Activated naive CD4-positive, alpha-beta T cell treated with anti-CD3 and anti-CD28 coated beads for 36 hours (primary cell): ENCODE measurements at regions not wholly inside any gene's neighbourhood (a gene's known extent, or its start where the extent isn't known, plus 50 kb on each side); places are given as distances from the start of the nearest gene placed in this dataset.
A peak's percentile ranks its signal among the peaks of the same experiment; 100 is the strongest.

Source experiments
- CTCF ChIA-PET: fragments of 350-600 bp; sonication (Branson Sonifier 250); formaldehyde crosslinking; loops from one replicate; lab custom pipeline; 2021; ENCODE audit warnings: antibody characterized with exemption; lab: Charles Lee
- DNase-seq: peaks from one replicate; pipeline ENCODE4 v3.0.0-alpha.2; 2020
- H3K27ac Mint-ChIP-seq: one replicate; pipeline ENCODE4 v1.8.0; 2021; ENCODE audit warnings: mild to moderate bottlenecking, mixed read lengths
- H3K27me3 Mint-ChIP-seq: one replicate; pipeline ENCODE4 v1.8.0; 2021; ENCODE audit warnings: low read depth, mixed read lengths
- H3K36me3 Mint-ChIP-seq: one replicate; pipeline ENCODE4 v1.8.0; 2021; ENCODE audit warnings: low read depth, mixed read lengths
- H3K4me1 Mint-ChIP-seq: one replicate; pipeline ENCODE4 v1.8.0; 2021; ENCODE audit warnings: low read depth, mixed read lengths
- H3K4me3 Mint-ChIP-seq: one replicate; pipeline ENCODE4 v1.8.0; 2021; ENCODE audit warnings: mild to moderate bottlenecking, moderate library complexity, mixed read lengths
- H3K9me3 Mint-ChIP-seq: one replicate; pipeline ENCODE4 v1.8.0; 2021; ENCODE audit warnings: mixed read lengths
- intact Hi-C: fragments of 100-400 bp; cut with micrococcal nuclease; formaldehyde crosslinking; loops from one replicate; pipeline ENCODE4 v1.15.1; 2023

GRCh38 chr2:67641312-67642045 is 244.3 kb downstream of the ETAA1 start:
- DNase-seq, result no peak
- no peak overlapping the region for H3K27ac Mint-ChIP-seq
- peaks cover 4% of the 10 kb centered on the region for H3K9me3 Mint-ChIP-seq
- H3K27me3 Mint-ChIP-seq, result no peaks in the 10 kb centered on the region
- no peaks in the 10 kb centered on the region for H3K36me3 Mint-ChIP-seq
- no peaks in the 10 kb centered on the region for H3K4me1 Mint-ChIP-seq
- CTCF ChIA-PET, result no interaction called here
- intact Hi-C loops, result no loop called here
- H3K4me3 Mint-ChIP-seq, result no peak overlapping the region

GRCh38 chr2:67642046-67642382 is 244.9 kb downstream of the ETAA1 start:
- Mint-ChIP-seq H3K9me3 (peaks cover 9% of the 10 kb centered on the region), H3K27me3 (no peaks in the 10 kb centered on the region), H3K36me3 (no peaks in the 10 kb centered on the region), H3K27ac (no peak overlapping the region), H3K4me1 (no peaks in the 10 kb centered on the region), H3K4me3 (no peak overlapping the region)
- no peak for DNase-seq
- intact Hi-C loops, result no loop called here
- CTCF ChIA-PET, result no interaction called here

DNA sequence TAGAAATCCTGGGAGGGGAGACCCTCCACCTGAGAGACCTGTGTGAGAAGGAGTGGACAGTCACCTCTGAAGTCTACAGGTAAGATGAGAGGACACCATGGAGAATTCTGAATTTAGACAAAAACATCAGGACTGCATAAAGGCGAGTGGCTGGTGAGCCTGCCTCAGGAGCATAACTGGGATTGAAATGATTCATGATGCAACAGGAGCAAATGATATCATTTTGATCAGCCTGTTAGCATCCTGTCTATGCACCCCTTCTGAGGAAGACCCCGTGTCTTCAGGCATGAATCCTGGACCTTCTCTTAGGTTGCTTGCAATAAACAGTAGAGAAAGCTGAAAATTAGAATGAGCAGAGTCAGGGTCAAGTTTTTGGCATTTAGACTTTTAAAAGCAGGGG is 245.8 kb downstream of the ETAA1 start:
- Mint-ChIP-seq H3K36me3 (no peaks in the 10 kb centered on the region), H3K27ac (no peak overlapping the region), H3K4me3 (no peak overlapping the region), H3K4me1 (no peaks in the 10 kb centered on the region), H3K27me3 (no peaks in the 10 kb centered on the region), H3K9me3 (peaks cover 9% of the 10 kb centered on the region)
- DNase-seq, result no peak
- intact Hi-C loops, result no loop called here
- CTCF ChIA-PET, result no interaction called here

DNA sequence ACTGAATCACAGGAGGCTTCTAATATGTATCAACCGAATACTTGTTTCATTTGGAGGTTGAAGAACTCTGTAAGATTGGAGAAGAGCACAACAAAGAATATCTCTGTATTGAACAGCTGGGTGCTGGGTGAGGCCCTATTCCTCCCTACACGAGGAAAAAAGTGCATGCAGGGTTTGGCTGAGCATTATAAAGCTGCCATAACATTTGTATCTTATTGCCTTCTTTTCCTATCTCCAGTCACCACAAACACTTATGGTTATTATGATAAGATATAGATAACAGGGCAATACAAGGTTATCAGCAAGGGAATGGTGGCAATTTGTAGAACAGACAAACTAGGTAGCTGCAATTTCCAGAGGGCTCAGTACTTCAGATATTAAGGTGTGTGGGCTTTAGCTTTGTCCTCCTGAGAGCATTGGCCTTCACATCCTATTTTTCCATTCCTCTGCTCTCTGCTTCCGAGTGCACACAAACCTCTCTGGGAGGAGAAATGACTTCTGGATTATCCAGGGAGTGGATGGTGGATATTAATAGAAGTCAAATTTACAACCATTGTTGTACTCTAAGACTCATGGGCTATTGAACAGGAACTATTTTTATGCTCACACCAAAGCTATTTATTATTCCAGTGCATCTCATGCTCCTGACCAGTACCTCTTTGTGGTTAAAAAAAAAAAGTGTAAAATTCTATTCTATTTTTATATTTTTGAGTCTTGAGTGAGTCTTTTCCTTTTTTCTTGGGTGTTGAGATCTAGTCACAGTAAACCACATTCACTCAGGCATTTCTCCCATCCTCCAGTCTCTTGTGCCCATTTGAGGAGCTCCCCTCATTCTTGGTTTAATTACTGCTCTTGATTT is 248.4 kb downstream of the ETAA1 start:
- CTCF ChIA-PET, result no interaction called here
- H3K4me3 Mint-ChIP-seq, result no peak overlapping the region
- H3K27ac Mint-ChIP-seq, result no peak overlapping the region
- peaks cover 6% of the 10 kb centered on the region for H3K9me3 Mint-ChIP-seq
- H3K4me1 Mint-ChIP-seq, result no peaks in the 10 kb centered on the region
- peaks cover 4% of the 10 kb centered on the region for H3K27me3 Mint-ChIP-seq
- DNase-seq, result no peak
- H3K36me3 Mint-ChIP-seq, result no peaks in the 10 kb centered on the region
- intact Hi-C loops, result no loop called here

DNA sequence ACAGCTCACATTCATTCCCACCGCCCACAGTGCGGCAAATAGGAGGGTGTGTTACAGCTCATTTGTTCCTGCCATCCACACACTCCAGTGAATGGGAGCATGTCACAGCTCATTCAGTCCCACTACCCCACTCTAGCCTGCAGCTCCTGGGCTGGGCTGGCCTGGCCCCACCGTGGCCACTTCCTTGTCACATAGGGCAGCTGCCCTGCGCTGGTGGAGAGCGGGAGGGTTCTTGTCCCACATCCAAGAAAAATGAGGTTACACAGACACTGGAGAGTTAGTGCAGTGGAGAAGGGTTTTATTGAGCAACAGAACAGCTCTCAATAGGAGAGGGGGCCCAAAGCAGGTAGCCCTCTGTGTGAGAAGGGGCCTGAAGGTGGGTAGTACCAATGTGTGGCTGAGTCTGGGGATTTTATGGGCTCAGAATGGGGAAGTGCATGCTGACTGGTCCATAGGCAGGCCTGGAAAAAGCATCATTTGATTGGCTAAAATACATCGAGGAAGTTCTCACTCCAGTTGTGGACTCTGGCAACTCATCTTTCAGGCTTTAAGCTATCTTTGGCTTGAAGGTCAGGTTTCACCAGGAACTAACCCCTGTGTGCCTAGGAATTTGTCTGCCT is 249.7 kb downstream of the ETAA1 start:
- CTCF ChIA-PET, result no interaction called here
- Mint-ChIP-seq H3K36me3 (no peaks in the 10 kb centered on the region), H3K4me1 (no peaks in the 10 kb centered on the region), H3K4me3 (no peak overlapping the region), H3K9me3 (peaks cover 6% of the 10 kb centered on the region), H3K27ac (no peak overlapping the region), H3K27me3 (peaks cover 6% of the 10 kb centered on the region)
- DNase-seq, result no peak
- intact Hi-C loops, result no loop called here

GRCh38 chr2:67649331-67650261 is 252.5 kb downstream of the ETAA1 start:
- CTCF ChIA-PET, result no interaction called here
- Mint-ChIP-seq H3K9me3 (peaks cover 9% of the 10 kb centered on the region), H3K27me3 (peaks cover 6% of the 10 kb centered on the region), H3K27ac (no peak overlapping the region), H3K4me3 (no peak overlapping the region), H3K4me1 (no peaks in the 10 kb centered on the region), H3K36me3 (no peaks in the 10 kb centered on the region)
- DNase-seq, result no peak
- intact Hi-C loops, result no loop called here

GRCh38 chr2:67650291-67651133 is 253.4 kb downstream of the ETAA1 start:
- H3K36me3 Mint-ChIP-seq, result no peaks in the 10 kb centered on the region
- intact Hi-C loops, result no loop called here
- H3K9me3 Mint-ChIP-seq, result peaks cover 11% of the 10 kb centered on the region
- H3K27me3 Mint-ChIP-seq, result peaks cover 6% of the 10 kb centered on the region
- H3K4me1 Mint-ChIP-seq, result no peaks in the 10 kb centered on the region
- no peak overlapping the region for H3K4me3 Mint-ChIP-seq
- CTCF ChIA-PET, result no interaction called here
- peak; percentile 19 for DNase-seq
- H3K27ac Mint-ChIP-seq, result no peak overlapping the region

GRCh38 chr2:67651565-67651964 is 254.4 kb downstream of the ETAA1 start:
- DNase-seq, result no peak
- intact Hi-C loops, result no loop called here
- Mint-ChIP-seq H3K27ac (no peak overlapping the region), H3K4me1 (no peaks in the 10 kb centered on the region), H3K9me3 (peaks cover 10% of the 10 kb centered on the region), H3K36me3 (no peaks in the 10 kb centered on the region), H3K27me3 (peaks cover 6% of the 10 kb centered on the region), H3K4me3 (no peak overlapping the region)
- CTCF ChIA-PET, result no interaction called here

DNA sequence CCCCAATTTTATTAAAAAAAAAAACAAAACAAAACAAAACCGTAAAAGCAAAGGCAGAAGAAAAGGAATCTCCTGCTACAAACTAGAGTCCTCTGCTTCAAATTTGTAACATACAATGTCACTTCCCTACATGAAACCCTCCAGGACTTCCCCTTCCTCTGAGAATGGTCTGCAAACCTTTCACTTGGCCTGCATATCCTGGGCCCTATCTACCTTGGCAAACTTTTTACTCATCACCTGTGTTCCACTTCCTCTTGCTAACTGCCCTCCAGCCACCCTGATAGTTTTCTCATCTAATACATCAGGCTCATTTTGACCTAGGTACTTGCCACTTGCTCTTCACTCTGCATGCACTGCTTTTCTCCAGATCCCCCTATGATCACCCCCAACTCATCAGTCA is 255.5 kb downstream of the ETAA1 start:
- CTCF ChIA-PET, result no interaction called here
- H3K36me3 Mint-ChIP-seq, result no peaks in the 10 kb centered on the region
- no peaks in the 10 kb centered on the region for H3K4me1 Mint-ChIP-seq
- peaks cover 5% of the 10 kb centered on the region for H3K9me3 Mint-ChIP-seq
- DNase-seq, result no peak
- intact Hi-C loops, result no loop called here
- H3K27me3 Mint-ChIP-seq, result peaks cover 6% of the 10 kb centered on the region
- no peak overlapping the region for H3K4me3 Mint-ChIP-seq
- H3K27ac Mint-ChIP-seq, result no peak overlapping the region

GRCh38 chr2:67656875-67657274 is 259.7 kb downstream of the ETAA1 start:
- Mint-ChIP-seq H3K4me1 (no peaks in the 10 kb centered on the region), H3K36me3 (no peaks in the 10 kb centered on the region), H3K4me3 (no peak overlapping the region), H3K9me3 (peaks cover 5% of the 10 kb centered on the region), H3K27me3 (no peaks in the 10 kb centered on the region), H3K27ac (no peak overlapping the region)
- CTCF ChIA-PET, result no interaction called here
- intact Hi-C loops, result no loop called here
- no peak for DNase-seq

DNA sequence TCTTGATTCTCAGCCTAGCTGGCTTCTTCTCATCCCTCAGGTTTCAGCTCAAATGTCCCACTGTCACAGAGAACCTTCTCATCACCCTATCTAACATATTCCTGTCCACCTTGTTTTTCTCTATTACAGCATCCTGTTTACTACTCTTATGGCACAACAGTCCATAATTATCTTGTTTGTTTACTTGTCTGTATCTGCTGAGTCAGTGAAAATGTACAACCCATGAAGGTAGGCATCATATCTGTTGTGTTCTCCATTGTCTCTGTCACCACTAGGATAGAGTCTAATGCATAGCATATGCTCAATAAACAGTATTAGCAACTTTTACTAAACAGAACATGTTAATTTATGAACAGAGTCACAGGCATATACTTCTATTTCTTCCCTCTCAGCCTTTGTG is 261.7 kb downstream of the ETAA1 start:
- CTCF ChIA-PET, result no interaction called here
- no peaks in the 10 kb centered on the region for H3K4me1 Mint-ChIP-seq
- H3K9me3 Mint-ChIP-seq, result peaks cover 3% of the 10 kb centered on the region

More for the DNA sequence above, 261.7 kb downstream of the ETAA1 start:
- Mint-ChIP-seq H3K27me3 (no peaks in the 10 kb centered on the region), H3K4me3 (no peak overlapping the region), H3K27ac (no peak overlapping the region), H3K36me3 (no peaks in the 10 kb centered on the region)
- no peak for DNase-seq
- intact Hi-C loops, result no loop called here
